PC-9 (cell line): ENCODE measurements at regions not wholly inside any gene's neighbourhood (a gene's known extent, or its start where the extent isn't known, plus 50 kb on each side); places are given as distances from the start of the nearest gene placed in this dataset.
"Not testable (repeated sequence)": the region's sequence is repeated elsewhere in the genome, so short reads cannot be mapped to it uniquely, and the experiment has no call there.

Experiments used
- BruUV-seq: library from RNA; stranded (reverse); fragments of 400-500 nt; replicated peaks from 2 replicates; lab custom pipeline; 2021; lab: Mats Ljungman, UMichigan
- CTCF ChIA-PET: fragments of 300-600 bp; sonication (Branson Sonifier 250); formaldehyde crosslinking; loops from one replicate; lab custom pipeline; 2022; ENCODE audit warnings: antibody characterized with exemption; lab: Charles Lee
- POLR2A ChIA-PET: fragments of 300-600 bp; sonication (Branson Sonifier 250); formaldehyde crosslinking; loops from one replicate; lab custom pipeline; 2022; ENCODE audit warnings: antibody characterized with exemption; ENCODE audit not compliant: unreplicated experiment; lab: Charles Lee
- DNase-seq, 2 experiments: peaks; one replicate each; pipeline versions ENCODE4 v3.0.0 to v3.0.0-alpha.2; 2015 to 2022; ENCODE audit warnings: mixed read lengths in 1 of 2
- H2AFZ ChIP-seq: fragments of 200-600 bp; sonication (generic); 2 replicates; pipeline ENCODE4 v1.8.1; 2017; ENCODE audit warnings: antibody characterized with exemption
- H3F3A ChIP-seq: fragments of 200-600 bp; sonication (generic); 2 replicates; pipeline ENCODE4 v1.8.1; 2017; ENCODE audit warnings: antibody characterized with exemption, mild to moderate bottlenecking, low read depth; ENCODE audit not compliant: insufficient read depth
- H3K27ac ChIP-seq: fragments of 200-600 bp; sonication (generic); 2 replicates; pipeline ENCODE4 v1.6.1; 2016; ENCODE audit warnings: mixed run types
- H3K27me3 ChIP-seq: fragments of 200-600 bp; sonication (generic); 2 replicates; pipeline ENCODE4 v1.6.1; 2016; ENCODE audit warnings: low read depth, mixed run types; ENCODE audit not compliant: insufficient read depth
- H3K36me3 ChIP-seq: fragments of 200-600 bp; sonication (generic); 2 replicates; pipeline ENCODE4 v1.6.1; 2016; ENCODE audit warnings: low read depth, mixed run types
- H3K4me1 ChIP-seq: fragments of 200-600 bp; sonication (generic); replicated peaks from 2 replicates; pipeline ENCODE4 v1.6.1; 2016; ENCODE audit warnings: mixed run types; ENCODE audit not compliant: insufficient read depth
- H3K4me2 ChIP-seq: fragments of 200-600 bp; sonication (generic); 2 replicates; pipeline ENCODE4 v1.6.1; 2017; ENCODE audit warnings: mixed run types
- H3K4me3 ChIP-seq: fragments of 200-600 bp; sonication (generic); 2 replicates; pipeline ENCODE4 v1.6.1; 2016; ENCODE audit warnings: mixed run types
- H3K79me2 ChIP-seq: fragments of 200-600 bp; sonication (generic); 2 replicates; pipeline ENCODE4 v1.6.1; 2017; ENCODE audit warnings: low read depth, mixed run types
- H3K9me2 ChIP-seq: fragments of 200-600 bp; sonication (generic); 2 replicates; pipeline ENCODE4 v1.8.1; 2017; ENCODE audit warnings: mild to moderate bottlenecking; ENCODE audit not compliant: insufficient read depth
- H3K9me3 ChIP-seq: fragments of 200-600 bp; sonication (generic); 2 replicates; pipeline ENCODE4 v1.8.1; 2016; ENCODE audit warnings: low read depth; ENCODE audit not compliant: insufficient read depth
- H4K20me1 ChIP-seq: fragments of 200-600 bp; sonication (generic); 2 replicates; pipeline ENCODE4 v1.8.1; 2017; ENCODE audit not compliant: insufficient read depth
- CTCF ChIP-seq: fragments of 200-600 bp; sonication (generic); conservative IDR thresholded peaks from 2 replicates; pipeline ENCODE4 v1.6.1; 2017; ENCODE audit warnings: mixed run types, antibody characterized with exemption, mild to moderate bottlenecking, moderate library complexity
- EZH2 ChIP-seq: fragments of 200-600 bp; sonication (generic); IDR thresholded peaks from 2 replicates; pipeline ENCODE4 v1.8.0; 2017; ENCODE audit warnings: antibody characterized with exemption, low read depth
- intact Hi-C: fragments of 100-400 bp; cut with micrococcal nuclease; formaldehyde crosslinking; loops from one replicate; pipeline ENCODE4 v1.10.0; 2022; ENCODE audit not compliant: unreplicated experiment

- Histone ChIP-seq H3K4me2 (no peak overlapping the region), H3K9me3 (no peaks in the 10 kb centered on the region), H2AFZ (no peak overlapping the region), H3K36me3 (no peaks in the 10 kb centered on the region), H3K9me2 (no peaks in the 10 kb centered on the region), H3K79me2 (no peaks in the 10 kb centered on the region), H3K27me3 (no peaks in the 10 kb centered on the region), H3K4me1 (no peaks in the 10 kb centered on the region), H3K27ac (no peak overlapping the region), H3F3A (no peaks in the 10 kb centered on the region), H4K20me1 (no peaks in the 10 kb centered on the region), H3K4me3 (no peak overlapping the region)
- TF ChIP-seq CTCF = no peak
- no peak for TF ChIP-seq EZH2
- DNase-seq = no peak
- ChIA-PET CTCF (no interaction called here), POLR2A (no interaction called here)
- no TSS peak for BruUV-seq
- intact Hi-C loops = no loop called here
Observed at GRCh38 chr4:10226756-10227155, 110.2 kb upstream of the WDR1 start.

GRCh38 chr4:10225096-10225495 lies 108.5 kb upstream of the WDR1 start:
- Histone ChIP-seq H3K9me3 (no peaks in the 10 kb centered on the region), H4K20me1 (no peaks in the 10 kb centered on the region), H3K27ac (no peak overlapping the region), H3K4me1 (no peaks in the 10 kb centered on the region), H3K9me2 (no peaks in the 10 kb centered on the region), H3K4me3 (no peak overlapping the region), H3K36me3 (no peaks in the 10 kb centered on the region), H3K79me2 (no peaks in the 10 kb centered on the region), H3F3A (no peaks in the 10 kb centered on the region), H3K27me3 (no peaks in the 10 kb centered on the region), H3K4me2 (no peak overlapping the region), H2AFZ (no peak overlapping the region)
- no peak for TF ChIP-seq EZH2
- no peak for TF ChIP-seq CTCF
- DNase-seq = no peak
- intact Hi-C loops = no loop called here
- BruUV-seq = no TSS peak
- ChIA-PET POLR2A (no interaction called here), CTCF (no interaction called here)

- BruUV-seq = no TSS peak
- Histone ChIP-seq H2AFZ (no peak overlapping the region), H4K20me1 (no peaks in the 10 kb centered on the region), H3K4me1 (no peaks in the 10 kb centered on the region), H3K27me3 (no peaks in the 10 kb centered on the region), H3F3A (no peaks in the 10 kb centered on the region), H3K4me2 (no peak overlapping the region), H3K9me2 (no peaks in the 10 kb centered on the region), H3K36me3 (no peaks in the 10 kb centered on the region), H3K9me3 (no peaks in the 10 kb centered on the region), H3K79me2 (no peaks in the 10 kb centered on the region), H3K4me3 (no peak overlapping the region), H3K27ac (no peak overlapping the region)
- POLR2A ChIA-PET = no interaction called here
- no peak for DNase-seq
- TF ChIP-seq CTCF = no peak
- TF ChIP-seq EZH2 = no peak
- CTCF ChIA-PET = no interaction called here
- intact Hi-C loops = no loop called here
Observed at GRCh38 chr4:10223782-10224181, 107.2 kb upstream of the WDR1 start.

- H3F3A ChIP-seq, H3K27ac ChIP-seq, POLR2A ChIA-PET, H3K4me3 ChIP-seq, H2AFZ ChIP-seq, H3K9me2 ChIP-seq, intact Hi-C loops, H4K20me1 ChIP-seq, H3K27me3 ChIP-seq, H3K4me2 ChIP-seq, H3K4me1 ChIP-seq, H3K9me3 ChIP-seq, H3K36me3 ChIP-seq, DNase-seq, H3K79me2 ChIP-seq, BruUV-seq, CTCF ChIA-PET: not testable (repeated sequence)
Observed at GRCh38 chr4:10213481-10213880, 96.9 kb upstream of the WDR1 start.
